GM19351 (cell line): ENCODE measurements at regions not wholly inside any gene's neighbourhood (a gene's known extent, or its start where the extent isn't known, plus 50 kb on each side); places are given as distances from the start of the nearest gene placed in this dataset.
"Not testable (repeated sequence)": the region's sequence is repeated elsewhere in the genome, so short reads cannot be mapped to it uniquely, and the experiment has no call there.

Experiments
- ATAC-seq: cut with Tn5 transposase; IDR thresholded peaks from one replicate; pipeline ENCODE4 v1.9.1; 2021; ENCODE audit warnings: mild to moderate bottlenecking, moderate library complexity; ENCODE audit not compliant: unreplicated experiment

GRCh38 chr12:131213896-131214442 lies 260.3 kb downstream of the ADGRD1 start:
- ATAC-seq = no peak

DNA sequence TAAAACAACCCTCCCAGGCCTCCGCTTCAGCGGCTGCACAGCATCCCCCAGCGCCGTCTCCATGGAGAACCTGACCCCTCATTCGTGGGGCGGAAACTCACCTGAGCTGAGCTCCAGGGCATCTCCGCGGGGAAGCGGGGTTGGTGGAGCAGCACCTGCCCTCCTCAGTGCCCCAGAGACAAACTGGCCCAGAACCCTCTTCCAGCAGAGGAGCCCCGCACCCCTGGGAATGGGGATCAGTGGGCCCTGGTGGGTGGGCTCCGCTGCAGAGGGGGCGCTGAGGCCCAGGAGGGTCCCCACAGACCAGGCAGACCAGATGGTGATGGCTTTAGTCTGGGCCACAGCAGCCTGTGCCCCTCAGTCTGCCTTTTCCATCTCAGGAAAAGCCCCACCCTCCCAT lies 261.2 kb downstream of the ADGRD1 start:
- not testable (repeated sequence) for ATAC-seq

- not testable (repeated sequence) for ATAC-seq
Observed at GRCh38 chr12:131216587-131216986, 262.9 kb downstream of the ADGRD1 start.

DNA sequence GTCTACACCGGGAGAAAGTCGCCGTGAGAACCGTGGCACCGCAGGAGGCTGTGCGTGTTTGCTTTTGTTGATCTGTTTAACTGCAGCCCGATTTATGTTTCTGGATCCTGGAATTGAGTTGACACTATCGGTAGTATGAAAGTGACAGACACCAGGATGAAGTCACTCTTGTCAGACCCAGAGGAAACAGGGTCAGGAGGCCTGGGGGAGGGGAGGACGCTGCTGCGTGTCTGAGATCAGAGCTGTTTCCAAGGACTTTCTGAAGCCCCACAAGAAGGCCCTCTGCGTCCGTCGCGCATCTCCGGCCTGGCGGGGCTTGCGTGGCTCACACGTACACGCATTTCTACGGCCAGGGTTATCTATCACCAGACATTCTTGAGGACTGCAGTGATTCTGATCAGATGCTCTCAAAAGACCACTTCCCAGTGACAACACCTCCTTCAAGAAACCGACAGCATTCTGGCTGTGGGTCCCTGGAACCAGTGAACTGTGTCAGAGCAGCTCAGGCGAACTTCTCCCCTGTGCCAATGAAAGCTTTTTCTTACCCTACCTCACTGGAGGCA lies 263.4 kb downstream of the ADGRD1 start:
- no peak for ATAC-seq

DNA sequence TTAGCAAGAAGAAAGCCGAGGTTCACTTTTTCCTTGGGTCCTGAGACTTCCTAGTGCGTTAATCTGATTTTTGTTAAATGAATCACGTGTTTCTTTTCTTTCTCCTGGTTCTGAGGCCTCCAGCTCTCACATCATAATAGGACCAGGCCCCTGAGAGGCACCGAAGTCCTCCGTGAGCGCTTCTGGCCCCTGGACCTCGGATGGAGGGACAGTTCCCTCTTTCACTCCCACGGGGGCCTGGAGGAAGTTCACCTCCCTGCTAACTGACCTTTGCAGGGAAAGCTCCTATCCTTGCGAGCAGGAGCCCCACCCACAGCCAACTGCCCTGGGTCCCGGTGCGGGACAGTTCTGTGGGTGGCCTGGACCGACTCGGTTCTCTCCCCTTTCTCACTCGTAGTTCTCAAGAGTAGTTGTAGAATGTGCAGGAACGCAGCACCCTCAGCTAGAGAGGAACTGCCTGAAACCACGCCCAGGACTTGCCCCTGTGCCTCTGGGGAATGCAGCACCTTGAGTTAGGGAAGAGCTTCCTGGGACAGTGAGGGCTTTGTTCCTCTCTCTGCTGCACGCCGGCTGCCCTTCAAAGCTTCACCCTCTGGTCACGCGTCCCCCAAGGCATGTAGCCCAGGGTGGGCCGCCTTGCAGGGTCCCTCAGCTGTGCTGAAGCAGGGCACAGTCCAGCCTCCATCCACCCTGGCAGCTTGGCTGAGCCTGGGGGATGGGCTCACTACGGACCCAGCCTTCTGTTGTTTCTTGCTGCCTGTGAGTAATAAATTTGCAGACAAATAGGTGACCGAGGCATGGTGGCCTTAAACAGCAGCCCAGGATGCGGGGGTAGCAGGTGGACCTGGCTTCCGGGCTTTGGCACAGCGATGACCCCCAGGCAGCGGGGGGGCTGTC lies 264.6 kb downstream of the ADGRD1 start:
- ATAC-seq = no peak

GRCh38 chr12:131218923-131219669 lies 265.4 kb downstream of the ADGRD1 start:
- ATAC-seq = no peak

- ATAC-seq = no peak
Observed at GRCh38 chr12:131219670-131220330, 266.1 kb downstream of the ADGRD1 start.

DNA sequence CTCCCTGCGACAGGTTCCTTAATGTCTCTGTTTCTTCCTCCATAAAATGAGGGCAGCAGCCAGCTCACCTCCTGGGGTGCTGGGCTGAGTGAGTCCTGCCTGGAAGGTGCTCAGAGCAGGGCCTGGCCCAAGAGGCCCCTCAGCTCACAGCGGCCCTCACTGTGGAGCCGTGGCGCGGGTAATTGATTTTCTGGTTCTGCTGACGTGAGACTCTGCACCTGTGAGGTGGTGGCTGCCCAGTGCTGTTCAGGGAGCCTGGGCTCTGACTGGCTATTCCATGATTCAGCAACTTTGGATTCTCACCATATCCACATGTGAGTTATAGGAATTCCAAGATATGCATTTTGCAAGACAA lies 266.6 kb downstream of the ADGRD1 start:
- ATAC-seq = no peak

GRCh38 chr12:131221061-131221956 lies 267.6 kb downstream of the ADGRD1 start:
- ATAC-seq = no peak

DNA sequence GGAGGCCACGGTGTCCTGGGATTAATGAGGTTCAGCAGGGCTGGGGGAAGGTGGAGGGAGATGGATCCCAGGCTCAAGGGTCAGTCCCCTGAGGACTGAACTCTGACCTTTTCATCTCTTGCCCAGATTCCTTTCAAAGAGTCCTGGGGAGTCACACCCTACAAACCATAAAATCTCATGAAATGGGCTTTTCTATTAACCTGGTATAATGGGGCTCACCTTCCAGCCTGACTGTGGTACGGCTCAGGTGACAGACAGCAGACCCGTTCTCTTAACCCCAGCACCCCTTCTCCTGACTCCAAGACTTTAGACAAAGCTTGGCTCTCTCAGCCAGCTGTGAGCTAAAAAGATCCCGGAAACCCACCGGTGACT lies 268.2 kb downstream of the ADGRD1 start:
- no peak for ATAC-seq

GRCh38 chr12:131222329-131223139 lies 268.8 kb downstream of the ADGRD1 start:
- peak; percentile 50 for ATAC-seq

- no peak for ATAC-seq
Observed at GRCh38 chr12:131223171-131223761, 269.6 kb downstream of the ADGRD1 start.

- no peak for ATAC-seq
Observed at GRCh38 chr12:131223791-131224225, 270.1 kb downstream of the ADGRD1 start.

- ATAC-seq = not testable (repeated sequence)
Observed at GRCh38 chr12:131224226-131225065, 270.7 kb downstream of the ADGRD1 start.

- not testable (repeated sequence) for ATAC-seq
Observed at GRCh38 chr12:131225066-131225380, 271.3 kb downstream of the ADGRD1 start.

DNA sequence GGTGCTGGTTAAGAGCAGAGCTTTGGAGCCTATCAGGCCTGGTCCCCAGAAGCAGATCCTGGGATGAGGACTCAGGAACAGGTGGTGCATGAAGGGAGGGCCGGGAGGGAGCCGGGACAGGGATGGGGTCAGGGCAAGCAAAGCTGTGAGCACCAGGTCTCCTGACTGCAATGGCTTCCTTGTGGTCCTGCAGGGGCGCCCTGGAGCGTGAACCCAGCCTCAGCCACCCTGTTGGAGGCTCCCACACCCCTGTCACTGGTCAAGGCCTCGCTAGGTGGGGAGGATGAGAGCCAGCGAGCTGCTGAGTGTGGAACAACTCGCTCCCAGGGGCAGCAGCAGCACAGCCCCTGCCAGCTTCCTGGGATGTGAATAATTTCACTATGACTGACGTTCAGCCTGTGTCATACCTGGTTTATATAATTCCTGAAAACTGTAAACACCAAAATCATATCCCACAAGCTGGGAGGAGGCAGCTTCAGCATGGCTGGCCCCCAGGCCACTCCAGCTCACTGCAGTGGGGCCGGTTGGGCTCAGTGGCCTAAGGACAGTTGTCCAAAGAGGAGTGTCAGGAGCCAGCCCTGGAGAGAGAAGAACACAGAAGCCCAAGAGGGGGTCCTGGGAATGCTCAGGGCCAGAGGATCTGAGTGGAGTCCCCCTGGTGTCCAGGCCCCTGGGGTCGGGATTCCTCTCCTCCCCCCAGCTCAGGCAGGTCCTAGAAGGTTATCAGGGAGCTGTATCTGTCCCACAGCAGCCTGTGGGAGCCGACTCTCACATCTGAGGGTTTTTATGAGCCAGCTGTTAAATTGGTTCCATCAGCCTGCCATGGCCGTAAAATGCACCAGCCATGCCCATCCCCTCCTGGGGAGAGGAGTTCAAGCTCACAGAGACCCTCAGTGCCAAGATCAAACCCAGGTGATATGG lies 272.9 kb downstream of the ADGRD1 start:
- no peak for ATAC-seq

DNA sequence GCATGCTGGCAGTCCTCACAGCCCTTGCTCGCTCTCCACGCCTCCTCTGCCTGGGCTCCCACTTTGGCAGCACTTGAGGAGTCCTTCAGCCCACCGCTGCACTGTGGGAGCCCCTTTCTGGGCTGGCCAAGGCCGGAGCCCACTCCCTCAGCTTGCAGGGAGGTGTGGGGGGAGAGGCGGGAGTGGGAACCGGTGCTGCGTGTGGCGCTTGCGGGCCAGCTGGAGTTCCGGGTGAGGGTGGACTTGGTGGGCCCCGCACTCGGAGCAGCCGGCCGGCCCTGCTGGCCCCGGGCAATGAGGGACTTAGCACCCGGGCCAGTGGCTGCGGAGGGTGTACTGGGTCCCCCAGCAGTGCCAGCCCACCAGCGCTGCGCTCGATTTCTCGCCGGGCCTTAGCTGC lies 273.9 kb downstream of the ADGRD1 start:
- not testable (repeated sequence) for ATAC-seq
